H9 (cell line): ENCODE measurements at regions not wholly inside any gene's neighbourhood (a gene's known extent, or its start where the extent isn't known, plus 50 kb on each side); places are given as distances from the start of the nearest gene placed in this dataset.

Source experiments
- DNase-seq: peaks from one replicate; pipeline ENCODE4 v3.0.0-alpha.2; 2017
- H2AFZ ChIP-seq: one replicate; pipeline ENCODE4 v1.6.1; 2013; ENCODE audit warnings: mild to moderate bottlenecking, low read length, control low read depth, moderate library complexity
- H2AK5ac ChIP-seq: 2 replicates; pipeline ENCODE4 v1.6.1; 2013; ENCODE audit warnings: low read length, control low read depth, mixed read lengths; ENCODE audit not compliant: insufficient read length
- H2BK120ac ChIP-seq: one replicate; pipeline ENCODE4 v1.6.1; 2013; ENCODE audit warnings: low read depth, mild to moderate bottlenecking, low read length, control low read depth, inconsistent platforms; ENCODE audit not compliant: poor library complexity, severe bottlenecking
- H2BK12ac ChIP-seq: 2 replicates; pipeline ENCODE4 v1.6.1; 2013; ENCODE audit warnings: low read length, control low read depth, mixed read lengths, low read depth; ENCODE audit not compliant: insufficient read length
- H2BK15ac ChIP-seq: 2 replicates; pipeline ENCODE4 v1.6.1; 2013; ENCODE audit warnings: low read depth, low read length, control low read depth
- H2BK20ac ChIP-seq: one replicate; pipeline ENCODE4 v1.6.1; 2013; ENCODE audit warnings: low read depth, mild to moderate bottlenecking, low read length, control low read depth, inconsistent platforms; ENCODE audit not compliant: poor library complexity, severe bottlenecking
- H2BK5ac ChIP-seq: 2 replicates; pipeline ENCODE4 v1.6.1; 2013; ENCODE audit warnings: low read length, control low read depth, mixed read lengths; ENCODE audit not compliant: insufficient read length
- H3K14ac ChIP-seq: 2 replicates; pipeline ENCODE4 v1.6.1; 2013; ENCODE audit warnings: low read length, control low read depth; ENCODE audit not compliant: insufficient read depth
- H3K18ac ChIP-seq: 2 replicates; pipeline ENCODE4 v1.6.1; 2013; ENCODE audit warnings: low read depth, mild to moderate bottlenecking, mixed read lengths, low read length, control low read depth; ENCODE audit not compliant: insufficient read length
- H3K23ac ChIP-seq: 2 replicates; pipeline ENCODE4 v1.6.1; 2013; ENCODE audit warnings: low read length, control low read depth, mixed read lengths, low read depth; ENCODE audit not compliant: insufficient read length
- H3K23me2 ChIP-seq: 2 replicates; pipeline ENCODE4 v1.6.1; 2013; ENCODE audit warnings: low read depth, mild to moderate bottlenecking, mixed read lengths, low read length, control low read depth; ENCODE audit not compliant: insufficient read length, poor library complexity, severe bottlenecking
- H3K27ac ChIP-seq: 2 replicates; pipeline ENCODE4 v1.5.1; 2013; ENCODE audit warnings: low read length, control low read depth, mixed read lengths, low read depth; ENCODE audit not compliant: insufficient read length
- H3K27me3 ChIP-seq: 2 replicates; pipeline ENCODE4 v1.6.1; 2013; ENCODE audit warnings: low read length, control low read depth, inconsistent platforms; ENCODE audit not compliant: insufficient read depth
- H3K4ac ChIP-seq: 2 replicates; pipeline ENCODE4 v1.6.1; 2013; ENCODE audit warnings: low read depth, mild to moderate bottlenecking, control low read depth, inconsistent platforms, low read length, moderate library complexity
- H3K4me1 ChIP-seq: 2 replicates; pipeline ENCODE4 v1.6.1; 2013; ENCODE audit warnings: low read length, control low read depth, inconsistent platforms; ENCODE audit not compliant: insufficient read depth
- H3K4me2 ChIP-seq: 2 replicates; pipeline ENCODE4 v1.6.1; 2013; ENCODE audit warnings: low read length, control low read depth, mixed read lengths; ENCODE audit not compliant: insufficient read length, insufficient read depth
- H3K56ac ChIP-seq: 2 replicates; pipeline ENCODE4 v1.6.1; 2013; ENCODE audit warnings: low read depth, mild to moderate bottlenecking, mixed read lengths, low read length, control low read depth; ENCODE audit not compliant: insufficient read length
- H3K79me1 ChIP-seq: 2 replicates; pipeline ENCODE4 v1.6.1; 2013; ENCODE audit warnings: low read depth, mild to moderate bottlenecking, moderate library complexity, low read length, control low read depth, inconsistent platforms; ENCODE audit not compliant: insufficient read depth, poor library complexity, severe bottlenecking
- H3K79me2 ChIP-seq: 2 replicates; pipeline ENCODE4 v1.6.1; 2013; ENCODE audit warnings: low read length, control low read depth, inconsistent platforms; ENCODE audit not compliant: insufficient read depth
- H3K9ac ChIP-seq: 2 replicates; pipeline ENCODE4 v1.6.1; 2013; ENCODE audit warnings: low read length, control low read depth, mixed read lengths; ENCODE audit not compliant: insufficient read length; ENCODE audit errors: extremely low read depth
- H3K9me3 ChIP-seq: one replicate; pipeline ENCODE4 v1.6.1; 2013; ENCODE audit warnings: low read depth, low read length, inconsistent platforms; ENCODE audit not compliant: control insufficient read depth
- H3T11ph ChIP-seq: one replicate; pipeline ENCODE4 v1.6.1; 2013; ENCODE audit warnings: mild to moderate bottlenecking, low read length, control low read depth, inconsistent platforms
- H4K20me1 ChIP-seq: one replicate; pipeline ENCODE4 v1.6.1; 2013; ENCODE audit not compliant: control insufficient read depth, insufficient read length, insufficient read depth
- H4K5ac ChIP-seq: 2 replicates; pipeline ENCODE4 v1.6.1; 2013; ENCODE audit warnings: low read depth, mild to moderate bottlenecking, mixed read lengths, low read length, control low read depth; ENCODE audit not compliant: insufficient read length
- H4K8ac ChIP-seq: replicated peaks from 2 replicates; pipeline ENCODE4 v1.6.1; 2013; ENCODE audit warnings: low read length, control low read depth, mixed read lengths, low read depth; ENCODE audit not compliant: insufficient read length
- H4K91ac ChIP-seq: 2 replicates; pipeline ENCODE4 v1.6.1; 2013; ENCODE audit warnings: low read depth, mild to moderate bottlenecking, moderate library complexity, mixed read lengths, low read length, control low read depth; ENCODE audit not compliant: insufficient read length
- H3K27ac Mint-ChIP-seq, 3 experiments: 2 replicates in 2 of 3; 3 replicates in 1 of 3; pipeline ENCODE4 v1.8.0; 2020 to 2021; ENCODE audit warnings: mixed read lengths in 3 of 3, mild to moderate bottlenecking in 1 of 3, moderate library complexity in 1 of 3
- H3K27me3 Mint-ChIP-seq: 2 replicates; pipeline ENCODE4 v1.8.0; 2021; ENCODE audit warnings: low read depth, mild to moderate bottlenecking, moderate library complexity, mixed read lengths
- H3K36me3 Mint-ChIP-seq, 3 experiments: 2 replicates in 2 of 3; 3 replicates in 1 of 3; pipeline ENCODE4 v1.8.0; 2020 to 2021; ENCODE audit warnings: low read depth in 3 of 3, mixed read lengths in 3 of 3; ENCODE audit not compliant: insufficient read depth in 1 of 3
- H3K4me1 Mint-ChIP-seq, 2 experiments: 2 replicates each; pipeline ENCODE4 v1.8.0; 2020; ENCODE audit warnings: mixed read lengths in 2 of 2
- H3K4me3 Mint-ChIP-seq, 2 experiments: 2 replicates in 1 of 2; 3 replicates in 1 of 2; pipeline ENCODE4 v1.8.0; 2020 to 2021; ENCODE audit warnings: mild to moderate bottlenecking in 2 of 2, mixed read lengths in 2 of 2, moderate library complexity in 1 of 2
- H3K9me3 Mint-ChIP-seq, 2 experiments: 2 replicates in 1 of 2; 3 replicates in 1 of 2; pipeline ENCODE4 v1.8.0; 2020; ENCODE audit warnings: mild to moderate bottlenecking in 2 of 2, mixed read lengths in 2 of 2, moderate library complexity in 1 of 2
- CTCF ChIP-seq: fragments of 200-600 bp; sonication (generic); conservative IDR thresholded peaks from 3 replicates; pipeline ENCODE4 v1.8.0; 2021; ENCODE audit warnings: antibody characterized with exemption, mild to moderate bottlenecking
- WGBS: extraction: QIAGEN DNeasy Blood & Tissue Kit; methylation state at CpG from one replicate; pipeline ENCODE4 v1.1.7; 2013; ENCODE audit warnings: missing lambda C conversion rate, low lambda C conversion rate, mixed read lengths; ENCODE audit not compliant: insufficient read length; ENCODE audit errors: extremely low coverage; 5-methylcytosine and 5-hydroxymethylcytosine counted together

GRCh38 chr6:11854408-11855165 lies 76.0 kb upstream of the ADTRP start:
- Histone ChIP-seq H3K23ac (no peak overlapping the region), H3K27ac (no peak overlapping the region), H2BK15ac (no peak overlapping the region), H4K91ac (no peak overlapping the region), H2BK20ac (no peak overlapping the region), H3K4ac (no peak overlapping the region), H3K9me3 (no peaks in the 10 kb centered on the region), H2BK5ac (no peak overlapping the region), H2AFZ (no peak overlapping the region), H2BK12ac (no peak overlapping the region), H3K18ac (no peak overlapping the region), H3K4me1 (no peaks in the 10 kb centered on the region), H4K5ac (no peak overlapping the region), H3K79me2 (no peaks in the 10 kb centered on the region), H3K14ac (no peak overlapping the region), H3K23me2 (no peaks in the 10 kb centered on the region), H3K79me1 (no peaks in the 10 kb centered on the region), H2AK5ac (no peak overlapping the region), H3K56ac (no peak overlapping the region), H3K9ac (no peak overlapping the region), H4K20me1 (no peaks in the 10 kb centered on the region), H4K8ac (no peak overlapping the region), H3K27me3 (no peaks in the 10 kb centered on the region), H3T11ph (no peak overlapping the region), H3K4me2 (no peak overlapping the region), H2BK120ac (no peak overlapping the region)
- Mint-ChIP-seq H3K36me3 (no peaks in the 10 kb centered on the region), H3K27ac (no peak overlapping the region), H3K27me3 (no peaks in the 10 kb centered on the region), H3K9me3 (no peaks in the 10 kb centered on the region), H3K4me1 (no peaks in the 10 kb centered on the region), H3K4me3 (no peak overlapping the region)
- no peak for TF ChIP-seq CTCF
- no CpG with 5 or more reads among the region's 7 CpGs for WGBS
- DNase-seq = no peak
